Left cardiac atrium (tissue), 4 donors: ENCODE measurements at regions not wholly inside any gene's neighbourhood (a gene's known extent, or its start where the extent isn't known, plus 50 kb on each side); places are given as distances from the start of the nearest gene placed in this dataset.
A peak's percentile ranks its signal among the peaks of the same experiment; 100 is the strongest.
"Not testable (repeated sequence)": the region's sequence is repeated elsewhere in the genome, so short reads cannot be mapped to it uniquely, and the experiment has no call there.

Experiments
- ATAC-seq, 2 donors: fragments of 200-7000 bp; cut with Tn5 transposase; one replicate each; pipeline ENCODE4 v1.9.1; 2020; ENCODE audit warnings: mild to moderate bottlenecking in 2 of 2, moderate library complexity in 2 of 2
- DNase-seq: peaks from one replicate; pipeline ENCODE4 v3.0.0-alpha.2; 2020
- intact Hi-C, 2 donors: fragments of 100-400 bp; cut with DNase I; formaldehyde crosslinking; loops; one replicate each; pipeline versions ENCODE4 v1.14.1 to v1.15.1; 2022 to 2023
- donor health status: DM: no; HTN: yes; CAD: no.
- donor health status: DM: no; HTN: yes; CAD: no; lungs with severe emphysema.
- donor health status: DM: yes; HTN: yes; CAD: no.
- donor health status: Dilated cardiomyopathy.

GRCh38 chr6:150299873-150300485 is 68.8 kb upstream of the IYD start:
- DNase-seq (no peak), ATAC-seq (peak in 1 of 2 donors; percentile 51)
- intact Hi-C loops = no loop called here

DNA sequence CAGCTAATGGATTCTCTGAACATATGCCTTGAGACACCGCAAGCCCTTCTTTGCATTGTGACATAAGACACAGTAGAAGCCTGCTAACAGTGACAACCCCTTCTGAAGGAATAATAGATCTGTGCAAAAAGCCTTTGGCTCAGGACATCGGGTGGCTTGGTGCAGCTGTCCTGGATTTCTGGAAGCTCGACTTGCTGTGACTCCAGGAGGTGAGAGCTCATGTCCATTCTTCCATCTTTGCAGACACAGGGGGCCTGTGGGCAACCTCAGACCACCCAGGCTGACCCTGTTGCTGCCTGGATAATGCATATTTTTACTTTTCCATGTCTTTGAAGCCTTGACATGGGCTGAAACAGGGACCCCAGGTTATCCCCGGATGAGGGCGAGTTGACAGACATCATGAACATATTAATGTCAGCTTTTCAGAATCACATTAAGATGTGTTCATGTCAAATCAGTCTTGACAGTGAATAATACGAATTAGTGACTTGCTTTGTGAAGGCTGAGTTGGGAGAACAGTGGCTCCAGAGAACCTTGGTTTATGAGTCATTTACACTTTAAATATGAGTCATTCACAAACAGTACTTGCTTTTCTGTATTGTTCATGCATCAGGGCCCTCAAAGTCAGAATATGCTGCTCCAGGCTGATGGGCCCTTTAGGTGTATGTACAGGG is 66.8 kb upstream of the IYD start:
- intact Hi-C loops = no loop called here
- ATAC-seq = peak in 1 of 2 donors; percentile 71
- no peak for DNase-seq

GRCh38 chr6:150302520-150303176 is 66.2 kb upstream of the IYD start:
- ATAC-seq (no peak), DNase-seq (no peak)
- intact Hi-C loops = no loop called here

- intact Hi-C loops = no loop called here
- DNase-seq = no peak
- ATAC-seq = no peak
Observed at GRCh38 chr6:150303256-150303655, 65.6 kb upstream of the IYD start.

DNA sequence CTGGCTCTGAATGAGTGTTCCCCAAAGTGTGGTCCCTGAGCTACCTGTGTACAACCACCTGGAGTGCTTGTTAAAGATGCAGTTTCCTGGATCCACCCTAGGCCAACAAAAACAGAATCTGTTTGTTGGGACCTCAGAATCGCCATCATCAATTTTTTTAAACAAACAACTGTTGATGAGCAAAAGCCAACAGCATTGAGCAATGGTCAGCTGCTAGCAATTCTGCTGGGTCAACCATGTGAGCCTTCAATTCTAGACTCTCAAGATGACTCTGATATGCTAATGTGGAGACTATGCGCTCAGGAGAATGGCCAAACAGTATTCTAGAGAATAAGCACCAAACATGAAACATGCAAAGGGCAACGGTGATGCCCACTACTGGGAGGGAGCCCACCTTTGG is 64.4 kb upstream of the IYD start:
- intact Hi-C loops = no loop called here
- DNase-seq (no peak), ATAC-seq (no peak)

DNA sequence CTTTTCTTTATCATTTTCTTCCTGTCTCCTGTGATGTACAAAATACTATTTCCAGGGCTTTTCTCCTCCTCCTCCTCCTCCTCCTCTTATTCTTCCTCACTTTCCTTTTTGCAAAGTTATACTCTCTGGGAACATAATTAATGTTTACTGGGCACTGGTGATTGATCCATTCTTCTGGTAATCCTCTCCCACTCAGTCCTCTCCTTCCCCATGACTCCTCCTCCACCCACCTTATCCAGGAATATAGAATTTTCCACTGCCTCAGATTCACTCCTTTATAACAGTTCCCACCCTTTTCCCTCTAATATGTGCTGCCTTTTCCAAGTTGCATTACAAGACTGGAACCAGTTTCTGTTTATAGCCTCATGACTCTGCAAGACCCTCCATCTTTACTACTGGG is 62.5 kb upstream of the IYD start:
- DNase-seq (no peak), ATAC-seq (no peak)
- intact Hi-C loops = no loop called here

DNA sequence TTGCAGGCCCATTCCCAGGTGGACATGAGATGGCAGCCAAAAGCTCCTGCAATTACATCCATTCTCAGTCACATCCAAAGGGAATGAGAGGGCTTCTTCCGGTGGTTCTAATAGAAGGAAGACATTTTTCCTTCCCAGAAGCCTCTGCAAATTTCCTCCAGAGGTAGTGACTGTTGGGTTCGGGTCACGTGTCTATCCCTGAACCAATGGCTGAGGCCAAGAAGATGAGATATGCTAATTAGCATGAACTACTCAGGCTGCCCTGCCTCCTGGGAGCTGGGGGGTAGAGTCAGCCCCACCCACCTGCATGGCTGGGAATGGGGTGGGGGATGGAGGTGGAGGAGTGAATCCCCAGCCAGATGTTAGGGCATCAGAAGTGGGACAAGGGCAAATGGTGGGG is 61.3 kb upstream of the IYD start:
- DNase-seq (no peak), ATAC-seq (no peak)
- intact Hi-C loops = no loop called here

- no peak for DNase-seq
- intact Hi-C loops = no loop called here
- no peak for ATAC-seq
Observed at GRCh38 chr6:150308812-150309645, 59.8 kb upstream of the IYD start.

GRCh38 chr6:150310539-150310938 is 58.3 kb upstream of the IYD start:
- DNase-seq = no peak

DNA sequence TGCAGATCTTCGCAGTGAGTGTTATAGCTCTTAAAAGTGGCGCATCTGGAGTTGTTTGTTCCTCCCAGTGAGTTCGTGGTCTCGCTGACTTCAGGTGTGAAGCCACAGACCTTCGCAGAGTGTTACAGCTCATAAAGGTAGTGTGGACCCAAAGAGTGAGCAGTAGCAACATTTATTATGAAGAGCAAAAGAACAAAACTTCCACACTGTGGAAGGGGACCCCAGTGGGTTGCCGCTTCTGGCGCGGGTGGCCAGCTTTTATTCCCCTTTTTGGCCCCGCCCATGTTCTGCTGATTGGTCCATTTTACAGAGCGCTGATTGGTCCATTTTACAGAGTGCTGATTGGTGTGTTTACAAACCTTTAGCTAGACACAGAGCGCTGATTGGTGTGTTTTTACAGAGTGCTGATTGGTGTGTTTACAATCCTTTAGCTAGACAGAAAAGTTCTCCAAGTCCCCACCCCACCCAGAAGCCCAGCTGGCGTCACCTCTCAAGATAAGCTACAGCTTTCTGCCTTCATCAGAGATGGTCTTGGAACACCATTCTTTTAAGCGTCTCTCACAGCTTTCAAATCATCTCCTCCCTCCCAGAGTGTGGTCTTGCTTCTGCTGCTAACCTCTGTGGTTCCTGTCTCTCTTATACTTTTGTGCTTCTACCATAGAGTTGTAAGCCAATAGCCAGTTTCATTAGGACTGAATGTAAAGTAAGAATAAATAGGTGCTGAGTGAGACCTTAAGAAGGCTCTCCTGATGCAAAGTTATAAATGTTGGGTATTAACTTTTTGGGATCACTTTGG is 57.5 kb upstream of the IYD start:
- DNase-seq, intact Hi-C loops, ATAC-seq: not testable (repeated sequence)

More at GRCh38 chr6:150310539-150310938, 58.3 kb upstream of the IYD start:
- intact Hi-C loops = no loop called here
- no peak for ATAC-seq

DNA sequence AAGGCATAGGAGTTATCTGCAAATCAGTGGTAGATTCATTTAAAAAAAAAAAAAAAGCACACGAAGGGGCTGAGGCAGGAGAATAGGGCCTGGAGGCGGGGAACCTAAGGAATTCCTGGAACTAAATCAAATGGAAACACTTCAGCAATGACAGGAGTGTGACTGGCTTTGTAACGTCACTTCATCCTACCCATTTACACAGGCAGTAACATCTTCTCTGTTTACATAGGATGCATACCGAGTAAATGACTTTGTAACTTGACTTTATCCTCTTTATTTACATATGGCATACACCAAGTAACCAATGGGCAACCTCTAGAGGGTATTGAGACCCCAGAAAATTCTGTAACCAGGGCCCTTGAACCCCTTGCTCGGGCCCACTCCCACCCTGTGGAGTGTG is 56.4 kb upstream of the IYD start:
- intact Hi-C loops = no loop called here
- DNase-seq (no peak), ATAC-seq (no peak)

- no peak for ATAC-seq
- intact Hi-C loops = no loop called here
- DNase-seq = no peak
Observed at GRCh38 chr6:150312844-150313584, 55.8 kb upstream of the IYD start.

- ATAC-seq (no peak), DNase-seq (no peak)
- intact Hi-C loops = no loop called here
Observed at GRCh38 chr6:150313781-150314180, 55.0 kb upstream of the IYD start.

- DNase-seq (no peak), ATAC-seq (no peak)
- intact Hi-C loops = no loop called here
Observed at GRCh38 chr6:150314230-150315188, 54.3 kb upstream of the IYD start.

DNA sequence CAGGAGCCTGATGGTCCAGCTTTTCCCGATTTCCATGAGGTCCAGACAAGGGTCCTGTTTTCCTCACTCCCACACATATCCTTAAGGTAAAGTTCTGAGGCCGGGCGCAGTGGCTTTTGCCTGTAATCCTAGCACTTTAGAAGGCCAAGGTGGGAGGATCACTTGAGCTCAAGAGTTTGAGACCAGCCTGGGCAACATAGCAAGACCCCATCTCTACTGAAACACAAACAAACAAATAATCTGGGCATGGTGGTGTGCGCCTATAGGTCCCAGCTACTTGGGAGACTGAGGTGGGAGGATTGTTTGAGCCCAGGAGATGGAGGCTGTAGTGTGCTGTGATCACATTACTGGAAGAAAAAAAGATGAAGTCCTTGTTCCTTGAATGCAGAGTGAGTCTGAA is 53.2 kb upstream of the IYD start:
- no peak for DNase-seq
- no peak for ATAC-seq
- intact Hi-C loops = no loop called here

DNA sequence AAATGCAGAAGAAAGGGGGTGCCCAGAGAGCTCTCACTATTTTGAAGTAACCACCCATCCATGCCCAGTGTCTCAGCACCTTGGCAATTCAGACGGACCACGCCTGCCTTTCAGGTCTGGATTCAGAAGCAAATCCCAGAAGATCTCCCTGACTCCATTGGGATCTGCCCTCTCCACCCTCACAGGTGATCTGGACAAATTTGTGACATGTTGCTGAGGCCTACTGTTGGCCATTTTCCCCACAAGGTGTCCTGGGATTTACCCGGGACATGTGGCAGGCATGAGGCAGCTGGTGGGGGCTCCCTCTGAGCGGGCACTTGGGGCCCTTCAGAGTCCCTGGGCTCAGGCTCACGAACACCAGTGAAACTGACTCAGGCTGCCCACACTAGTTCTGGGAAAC is 51.9 kb upstream of the IYD start:
- intact Hi-C loops = no loop called here
- no peak for ATAC-seq
- DNase-seq = no peak
